Stimulated activated CD4-positive, alpha-beta T cell treated with anti-CD3 and anti-CD28 coated beads, Interleukin-15, amount 100 ng/mL, for 24 hours (primary cell): ENCODE measurements at regions not wholly inside any gene's neighbourhood (a gene's known extent, or its start where the extent isn't known, plus 50 kb on each side); places are given as distances from the start of the nearest gene placed in this dataset.
A peak's percentile ranks its signal among the peaks of the same experiment; 100 is the strongest.
"Not testable (repeated sequence)": the region's sequence is repeated elsewhere in the genome, so short reads cannot be mapped to it uniquely, and the experiment has no call there.

Experiments
- DNase-seq: peaks from one replicate; pipeline ENCODE4 v3.0.0-alpha.2; 2020

GRCh38 chr21:30104241-30104640 lies 62.4 kb downstream of the CLDN17 start:
- no peak for DNase-seq

GRCh38 chr21:30102871-30103270 lies 63.7 kb downstream of the CLDN17 start:
- DNase-seq: no peak

- no peak for DNase-seq
Observed at GRCh38 chr21:30101967-30102366, 64.6 kb downstream of the CLDN17 start.

GRCh38 chr21:30097791-30098190 lies 68.8 kb downstream of the CLDN17 start:
- no peak for DNase-seq

GRCh38 chr21:30083225-30083945 lies 83.2 kb downstream of the CLDN17 start:
- DNase-seq: no peak

GRCh38 chr21:30081506-30081905 lies 85.1 kb downstream of the CLDN17 start:
- no peak for DNase-seq

GRCh38 chr21:30072496-30072895 lies 94.1 kb downstream of the CLDN17 start:
- DNase-seq: peak; percentile 11

- DNase-seq: no peak
Observed at GRCh38 chr21:30058928-30059327, 107.7 kb downstream of the CLDN17 start.

- DNase-seq: no peak
Observed at GRCh38 chr21:30057108-30057507, 109.5 kb downstream of the CLDN17 start.

- no peak for DNase-seq
Observed at GRCh38 chr21:30048570-30048969, 108.8 kb upstream of the GRIK1 start.

- DNase-seq: peak; percentile 5
Observed at GRCh38 chr21:30044447-30045064, 104.8 kb upstream of the GRIK1 start.

GRCh38 chr21:30042443-30042842 lies 102.6 kb upstream of the GRIK1 start:
- DNase-seq: no peak

- no peak for DNase-seq
Observed at GRCh38 chr21:30033441-30033840, 93.6 kb upstream of the GRIK1 start.

GRCh38 chr21:30030416-30030815 lies 90.6 kb upstream of the GRIK1 start:
- DNase-seq: no peak

GRCh38 chr21:30028537-30028936 lies 88.7 kb upstream of the GRIK1 start:
- no peak for DNase-seq

GRCh38 chr21:30027986-30028385 lies 88.2 kb upstream of the GRIK1 start:
- no peak for DNase-seq

- DNase-seq: not testable (repeated sequence)
Observed at GRCh38 chr21:30023056-30023455, 83.3 kb upstream of the GRIK1 start.

- no peak for DNase-seq
Observed at GRCh38 chr21:30014886-30015285, 75.1 kb upstream of the GRIK1 start.

- DNase-seq: no peak
Observed at GRCh38 chr21:29991624-29992023, 51.8 kb upstream of the GRIK1 start.

- DNase-seq: no peak
Observed at GRCh38 chr21:29989634-29990234, 49.9 kb upstream of the GRIK1 start.
